CD4-positive, alpha-beta memory T cell (primary cell): ENCODE measurements at regions not wholly inside any gene's neighbourhood (a gene's known extent, or its start where the extent isn't known, plus 50 kb on each side); places are given as distances from the start of the nearest gene placed in this dataset.

Source experiments
- CTCF ChIA-PET: fragments of 350-600 bp; sonication (Branson Sonifier 250); formaldehyde crosslinking; loops from one replicate; lab custom pipeline; 2021; ENCODE audit warnings: inconsistent platforms; ENCODE audit not compliant: partially characterized antibody; lab: Charles Lee
- POLR2A ChIA-PET: fragments of 350-600 bp; sonication (Branson Sonifier 250); formaldehyde crosslinking; loops from one replicate; lab custom pipeline; 2021; ENCODE audit not compliant: partially characterized antibody; lab: Charles Lee
- DNase-seq, 5 donors: peaks; one replicate each; pipeline versions ENCODE4 v3.0.0 to v3.0.0-alpha.2; 2020 to 2022; ENCODE audit warnings: mixed read lengths in 1 of 5
- H3K27ac ChIP-seq: one replicate; pipeline ENCODE4 v1.7.0; 2013; ENCODE audit warnings: low read depth, low read length
- H3K27me3 ChIP-seq: 2 replicates; pipeline ENCODE4 v1.7.0; 2013; ENCODE audit warnings: mild to moderate bottlenecking, low read length, moderate library complexity; ENCODE audit not compliant: insufficient read depth
- H3K36me3 ChIP-seq: 2 replicates; pipeline ENCODE4 v1.7.0; 2013; ENCODE audit warnings: mild to moderate bottlenecking, low read length, moderate library complexity; ENCODE audit not compliant: insufficient read depth
- H3K4me1 ChIP-seq: 2 replicates; pipeline ENCODE4 v1.7.0; 2013; ENCODE audit warnings: mild to moderate bottlenecking, low read length, moderate library complexity; ENCODE audit not compliant: insufficient read depth
- H3K4me3 ChIP-seq, 2 donors: one replicate each; pipeline ENCODE4 v1.7.0; 2013; ENCODE audit warnings: low read length in 2 of 2, mild to moderate bottlenecking in 1 of 2
- H3K9me3 ChIP-seq, 2 donors: one replicate each; pipeline ENCODE4 v1.7.0; 2013; ENCODE audit warnings: low read length in 2 of 2, control low read depth in 1 of 2; ENCODE audit not compliant: control insufficient read depth in 1 of 2
- H3K27ac Mint-ChIP-seq, 7 donors: one replicate each; pipeline ENCODE4 v1.8.0; 2020 to 2021; ENCODE audit warnings: mixed read lengths in 7 of 7, mild to moderate bottlenecking in 6 of 7, inconsistent platforms in 3 of 7, moderate library complexity in 3 of 7
- H3K27me3 Mint-ChIP-seq, 2 donors: one replicate each; pipeline ENCODE4 v1.8.0; 2020 to 2021; ENCODE audit warnings: mixed read lengths in 2 of 2
- H3K36me3 Mint-ChIP-seq, 2 donors: one replicate each; pipeline ENCODE4 v1.8.0; 2020 to 2021; ENCODE audit warnings: mixed read lengths in 2 of 2, inconsistent platforms in 1 of 2, mild to moderate bottlenecking in 1 of 2
- H3K4me1 Mint-ChIP-seq, 4 donors: one replicate each; pipeline ENCODE4 v1.8.0; 2020 to 2021; ENCODE audit warnings: mixed read lengths in 4 of 4, mild to moderate bottlenecking in 1 of 4
- H3K4me3 Mint-ChIP-seq, 8 donors: one replicate each; pipeline ENCODE4 v1.8.0; 2020 to 2021; ENCODE audit warnings: mixed read lengths in 8 of 8, mild to moderate bottlenecking in 7 of 8, moderate library complexity in 6 of 8, inconsistent platforms in 3 of 8
- H3K9me3 Mint-ChIP-seq, 8 donors: one replicate each; pipeline ENCODE4 v1.8.0; 2020 to 2021; ENCODE audit warnings: mixed read lengths in 8 of 8, mild to moderate bottlenecking in 5 of 8, inconsistent platforms in 3 of 8, moderate library complexity in 1 of 8
- intact Hi-C: fragments of 100-400 bp; cut with micrococcal nuclease; formaldehyde crosslinking; loops from one replicate; pipeline ENCODE4 v1.15.1; 2023

GRCh38 chrX:88881536-88881935, 134.5 kb downstream of the CPXCR1 start:
- DNase-seq: no peak
- no peaks in the 10 kb centered on the region for H3K36me3 ChIP-seq
- no peaks in the 10 kb centered on the region for H3K27me3 ChIP-seq
- no peaks in the 10 kb centered on the region for H3K4me1 Mint-ChIP-seq
- ChIA-PET CTCF (no interaction called here), POLR2A (no interaction called here)
- no peak overlapping the region for H3K27ac ChIP-seq
- H3K4me3 Mint-ChIP-seq: no peak overlapping the region
- no peak overlapping the region for H3K4me3 ChIP-seq
- intact Hi-C loops: no loop called here
- H3K9me3 Mint-ChIP-seq: peaks cover 0 to 3% (median 0%) of the 10 kb centered on the region in 8 donors
- no peaks in the 10 kb centered on the region for H3K36me3 Mint-ChIP-seq
- no peaks in the 10 kb centered on the region for H3K9me3 ChIP-seq
- no peaks in the 10 kb centered on the region for H3K4me1 ChIP-seq
- H3K27me3 Mint-ChIP-seq: no peaks in the 10 kb centered on the region
- no peak overlapping the region for H3K27ac Mint-ChIP-seq

GRCh38 chrX:88883200-88883599, 136.2 kb downstream of the CPXCR1 start:
- POLR2A ChIA-PET: no interaction called here
- no peaks in the 10 kb centered on the region for H3K27me3 Mint-ChIP-seq
- H3K9me3 Mint-ChIP-seq: peaks cover 0 to 3% (median 0%) of the 10 kb centered on the region in 8 donors
- Histone ChIP-seq H3K4me1 (no peaks in the 10 kb centered on the region), H3K4me3 (no peak overlapping the region), H3K9me3 (no peaks in the 10 kb centered on the region), H3K27me3 (no peaks in the 10 kb centered on the region), H3K27ac (no peak overlapping the region), H3K36me3 (no peaks in the 10 kb centered on the region)
- CTCF ChIA-PET: no interaction called here
- no peak overlapping the region for H3K4me3 Mint-ChIP-seq
- H3K4me1 Mint-ChIP-seq: no peaks in the 10 kb centered on the region
- H3K27ac Mint-ChIP-seq: no peak overlapping the region
- intact Hi-C loops: no loop called here
- DNase-seq: no peak
- no peaks in the 10 kb centered on the region for H3K36me3 Mint-ChIP-seq

GRCh38 chrX:88886908-88887307, 139.9 kb downstream of the CPXCR1 start:
- Histone ChIP-seq H3K9me3 (no peaks in the 10 kb centered on the region), H3K4me1 (no peaks in the 10 kb centered on the region), H3K27ac (no peak overlapping the region), H3K4me3 (no peak overlapping the region), H3K27me3 (no peaks in the 10 kb centered on the region), H3K36me3 (no peaks in the 10 kb centered on the region)
- no peak for DNase-seq
- POLR2A ChIA-PET: no interaction called here
- Mint-ChIP-seq H3K27me3 (no peaks in the 10 kb centered on the region), H3K4me3 (no peak overlapping the region), H3K9me3 (peaks cover 0 to 2% (median 0%) of the 10 kb centered on the region in 8 donors), H3K4me1 (no peaks in the 10 kb centered on the region), H3K36me3 (no peaks in the 10 kb centered on the region), H3K27ac (no peak overlapping the region)
- intact Hi-C loops: no loop called here
- CTCF ChIA-PET: no interaction called here

- POLR2A ChIA-PET: no interaction called here
Observed at GRCh38 chrX:88903989-88904718, 157.1 kb downstream of the CPXCR1 start.

GRCh38 chrX:88908056-88908455, 161.0 kb downstream of the CPXCR1 start:
- no peaks in the 10 kb centered on the region for H3K36me3 ChIP-seq
- Mint-ChIP-seq H3K4me1 (no peaks in the 10 kb centered on the region), H3K36me3 (no peaks in the 10 kb centered on the region), H3K27ac (no peak overlapping the region), H3K9me3 (peaks cover 0 to 5% (median 0%) of the 10 kb centered on the region in 8 donors), H3K27me3 (no peaks in the 10 kb centered on the region), H3K4me3 (no peak overlapping the region)
- no peaks in the 10 kb centered on the region for H3K4me1 ChIP-seq
- no peak overlapping the region for H3K27ac ChIP-seq
- intact Hi-C loops: no loop called here
- H3K9me3 ChIP-seq: no peaks in the 10 kb centered on the region
- H3K4me3 ChIP-seq: no peak overlapping the region
- no peak for DNase-seq
- POLR2A ChIA-PET: no interaction called here
- H3K27me3 ChIP-seq: no peaks in the 10 kb centered on the region
- CTCF ChIA-PET: no interaction called here

More at GRCh38 chrX:88903989-88904718, 157.1 kb downstream of the CPXCR1 start:
- CTCF ChIA-PET: no interaction called here
- Histone ChIP-seq H3K4me1 (no peaks in the 10 kb centered on the region), H3K27me3 (no peaks in the 10 kb centered on the region), H3K27ac (no peak overlapping the region), H3K4me3 (no peak overlapping the region), H3K36me3 (no peaks in the 10 kb centered on the region), H3K9me3 (no peaks in the 10 kb centered on the region)
- Mint-ChIP-seq H3K27ac (peak overlapping the region in 2 of 7 donors; percentile 4 to 64), H3K27me3 (no peaks in the 10 kb centered on the region), H3K9me3 (peaks cover 0 to 5% (median 0%) of the 10 kb centered on the region in 8 donors), H3K36me3 (no peaks in the 10 kb centered on the region), H3K4me3 (no peak overlapping the region), H3K4me1 (no peaks in the 10 kb centered on the region)
- intact Hi-C loops: no loop called here
- DNase-seq: peak in 4 of 5 donors; percentile 8 to 14 (median 11)

- CTCF ChIA-PET: no interaction called here
- H3K4me3 Mint-ChIP-seq: no peak overlapping the region
- H3K9me3 Mint-ChIP-seq: peaks cover 0 to 2% (median 0%) of the 10 kb centered on the region in 8 donors
- no peaks in the 10 kb centered on the region for H3K27me3 Mint-ChIP-seq
- Histone ChIP-seq H3K9me3 (no peaks in the 10 kb centered on the region), H3K4me3 (no peak overlapping the region), H3K36me3 (no peaks in the 10 kb centered on the region), H3K4me1 (no peaks in the 10 kb centered on the region), H3K27me3 (no peaks in the 10 kb centered on the region), H3K27ac (no peak overlapping the region)
- intact Hi-C loops: no loop called here
- H3K36me3 Mint-ChIP-seq: no peaks in the 10 kb centered on the region
- no peak for DNase-seq
- POLR2A ChIA-PET: no interaction called here
- H3K27ac Mint-ChIP-seq: no peak overlapping the region
- no peaks in the 10 kb centered on the region for H3K4me1 Mint-ChIP-seq
Observed at GRCh38 chrX:88937616-88938015, 190.6 kb downstream of the CPXCR1 start.

GRCh38 chrX:88940904-88941303, 193.9 kb downstream of the CPXCR1 start:
- H3K27ac Mint-ChIP-seq: no peak overlapping the region
- H3K36me3 Mint-ChIP-seq: no peaks in the 10 kb centered on the region
- Histone ChIP-seq H3K4me1 (no peaks in the 10 kb centered on the region), H3K4me3 (no peak overlapping the region), H3K27ac (no peak overlapping the region), H3K36me3 (no peaks in the 10 kb centered on the region), H3K27me3 (no peaks in the 10 kb centered on the region), H3K9me3 (no peaks in the 10 kb centered on the region)
- intact Hi-C loops: no loop called here
- DNase-seq: no peak
- H3K27me3 Mint-ChIP-seq: no peaks in the 10 kb centered on the region
- POLR2A ChIA-PET: no interaction called here
- H3K9me3 Mint-ChIP-seq: peaks cover 0 to 2% (median 0%) of the 10 kb centered on the region in 8 donors
- H3K4me3 Mint-ChIP-seq: no peak overlapping the region
- no peaks in the 10 kb centered on the region for H3K4me1 Mint-ChIP-seq
- CTCF ChIA-PET: no interaction called here
